ENCODE measurements at regions not wholly inside any gene's neighbourhood (a gene's known extent, or its start where the extent isn't known, plus 50 kb on each side); places are given as distances from the start of the nearest gene placed in this dataset.

DNA sequence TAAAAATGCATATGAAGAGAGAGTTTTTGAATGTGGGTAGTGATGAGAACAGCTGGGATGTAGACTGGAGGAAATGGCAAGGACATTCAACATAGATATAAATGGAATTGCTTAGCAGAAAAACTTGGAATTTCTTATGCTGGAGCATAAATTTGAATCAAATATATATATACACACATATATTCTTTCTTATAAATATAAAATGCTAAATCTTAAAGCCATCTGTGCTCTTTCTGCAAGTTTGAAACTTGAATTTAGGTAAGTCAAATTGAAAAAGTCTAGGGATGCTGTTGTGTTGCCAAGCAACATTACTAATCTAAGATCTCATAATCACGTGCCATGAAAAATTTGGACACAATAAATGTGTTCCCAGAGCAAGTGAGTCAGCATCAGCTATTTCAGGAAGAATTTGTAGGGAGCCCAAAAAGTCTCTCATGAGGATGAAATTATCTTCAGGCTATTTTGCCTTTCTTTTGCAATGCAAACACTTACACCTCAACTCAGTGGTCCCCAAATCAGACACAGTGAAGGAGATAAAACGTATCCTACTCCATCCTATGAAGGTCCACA lies 58.4 kb upstream of the ALDH1A1 start:
- DNase-seq = no peak

DNA sequence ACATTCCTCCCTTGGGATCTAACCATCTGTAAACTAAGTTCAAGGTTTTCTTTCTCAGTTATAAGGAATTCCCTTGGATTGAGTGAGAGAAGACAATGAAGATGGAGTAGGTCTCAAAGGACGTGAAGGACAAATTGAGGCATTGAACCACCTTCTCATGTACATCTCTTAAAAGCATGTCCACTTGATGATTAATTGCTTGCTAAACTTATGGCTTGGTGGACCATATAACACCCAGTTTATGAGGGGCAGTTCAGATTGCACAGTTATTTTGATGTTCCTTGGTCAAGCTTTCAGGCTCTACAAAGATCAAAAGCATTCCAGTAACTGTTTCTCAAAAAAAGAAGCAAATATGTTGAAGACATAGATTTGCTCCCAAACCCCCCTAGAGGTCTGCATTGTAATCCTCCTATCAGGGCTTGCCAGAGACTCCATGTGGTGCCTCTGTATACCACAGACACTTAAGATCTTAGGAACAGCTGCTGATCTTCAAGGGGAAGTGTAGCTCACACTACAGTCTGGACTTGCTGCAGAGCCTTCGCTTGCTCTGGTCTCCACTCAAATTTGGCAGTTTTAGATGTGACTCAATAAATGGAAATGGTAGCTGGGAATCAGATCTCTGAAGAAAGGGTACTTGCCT lies 56.9 kb upstream of the ALDH1A1 start:
- no peak for DNase-seq

DNA sequence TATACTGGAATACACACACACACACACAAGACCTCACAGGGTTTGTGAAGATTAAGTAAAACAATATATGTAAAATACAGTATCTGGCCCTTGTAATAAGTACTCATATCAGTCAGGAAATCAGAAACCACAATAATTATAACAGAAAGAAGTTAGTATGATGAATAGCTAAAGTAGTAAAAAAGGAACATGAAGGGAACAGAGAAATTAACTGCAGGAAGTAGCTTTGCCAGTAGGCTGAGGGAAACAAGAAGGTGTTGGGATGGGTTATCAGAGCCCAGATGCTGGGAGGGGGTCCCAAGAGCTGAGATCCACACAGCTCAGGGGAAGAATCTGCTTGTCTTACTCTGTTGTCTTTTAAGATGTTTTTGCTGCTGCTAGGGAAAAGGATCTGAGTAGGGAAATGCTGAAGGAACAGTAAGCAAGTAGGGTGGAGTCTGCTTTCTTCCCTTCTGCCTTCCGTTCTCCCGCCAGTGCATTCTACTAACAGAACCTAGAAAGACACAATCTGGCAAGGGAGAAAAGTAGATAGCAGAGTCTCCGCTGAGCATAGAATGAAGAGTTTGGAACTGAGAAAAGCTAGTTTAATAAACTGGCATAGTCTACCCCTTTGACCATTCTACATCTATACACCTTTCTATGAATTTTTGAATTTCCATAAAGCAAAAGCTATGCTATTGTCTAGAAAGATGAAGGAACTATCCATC lies 55.3 kb upstream of the ALDH1A1 start:
- no peak for DNase-seq

DNA sequence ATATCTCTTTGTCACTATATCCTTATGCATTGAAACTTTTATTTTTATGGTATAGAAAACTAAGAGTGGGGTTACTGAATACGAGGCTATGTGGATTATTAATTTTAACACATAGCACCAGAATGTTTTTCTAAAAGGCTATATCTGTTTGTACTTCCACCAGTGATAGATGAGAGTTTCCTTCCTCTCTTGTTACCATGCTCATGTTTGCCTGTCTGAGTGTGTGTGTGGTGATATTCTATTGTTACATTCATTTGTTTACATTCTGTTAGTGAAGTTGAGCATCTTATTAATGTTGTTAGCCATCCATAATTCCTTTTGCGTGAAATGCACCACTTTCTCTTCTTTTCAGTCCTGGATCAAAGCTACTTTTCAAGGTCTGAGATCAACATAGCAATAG lies 54.1 kb upstream of the ALDH1A1 start:
- DNase-seq = no peak

Measured in CD4-positive, alpha-beta T cell treated with Interleukin-12 subunit alpha and Interleukin-12 subunit beta, for 1 hour (primary cell).